ENCODE measurements at regions not wholly inside any gene's neighbourhood (a gene's known extent, or its start where the extent isn't known, plus 50 kb on each side); places are given as distances from the start of the nearest gene placed in this dataset.

- Histone ChIP-seq H3K4me3 (no peak overlapping the region), H3K27ac (no peak overlapping the region), H3K4me1 (replicated peaks in 1 of 2) (peaks cover 10 to 34% of the 10 kb centered on the region in 2 donors)
- in situ Hi-C loops (cut with MboI; ENCODE audit: low pct_unique_long_range_greater_than_20kb in 2 of 9, low sequenced_read_pairs in 9 of 9, unreplicated experiment in 9 of 9), result no loop called here
- ATAC-seq (replicated peaks in 6 of 8), result no peak
- 56 to 94% (median 83%) methylated on average over 1 to 6 of the region's 6 CpGs; no CpG with 5 or more reads in 1 of the 10 experiments for WGBS, 10 experiments
Observed at GRCh38 chr4:111208970-111209369, 586.1 kb upstream of the PITX2 start.

GRCh38 chr4:111209706-111210105 is 586.8 kb upstream of the PITX2 start:
- in situ Hi-C loops (cut with MboI; ENCODE audit: low pct_unique_long_range_greater_than_20kb in 2 of 9, low sequenced_read_pairs in 9 of 9, unreplicated experiment in 9 of 9), result no loop called here
- peaks cover 8 to 26% of the 10 kb centered on the region in 2 donors for H3K4me1 ChIP-seq (replicated peaks in 1 of 2)
- no peak overlapping the region for H3K4me3 ChIP-seq
- H3K27ac ChIP-seq, result no peak overlapping the region
- WGBS, 10 experiments, result 20 to 100% (median 86%) methylated on average over 1 to 2 of the region's 2 CpGs; no CpG with 5 or more reads in 3 of the 10 experiments
- no peak for ATAC-seq (replicated peaks in 6 of 8)

GRCh38 chr4:111210595-111210994 is 587.7 kb upstream of the PITX2 start:
- in situ Hi-C loops (cut with MboI; ENCODE audit: low pct_unique_long_range_greater_than_20kb in 2 of 9, low sequenced_read_pairs in 9 of 9, unreplicated experiment in 9 of 9), result no loop called here
- 34 to 86% (median 50%) methylated on average over 2 to 7 of the region's 7 CpGs; no CpG with 5 or more reads in 1 of the 10 experiments for WGBS, 10 experiments
- Histone ChIP-seq H3K27ac (no peak overlapping the region), H3K4me3 (no peak overlapping the region), H3K4me1 (replicated peaks in 1 of 2) (peaks cover 5 to 23% of the 10 kb centered on the region in 2 donors)
- ATAC-seq (replicated peaks in 6 of 8), result peak in 5 of 8 experiments; percentile 84 to 95 (median 92)

- ATAC-seq (replicated peaks in 6 of 8), result no peak
- H3K4me1 ChIP-seq (replicated peaks in 1 of 2), result peaks cover 5 to 23% of the 10 kb centered on the region in 2 donors
- no peak overlapping the region for H3K27ac ChIP-seq
- H3K4me3 ChIP-seq, result no peak overlapping the region
- WGBS, 10 experiments, result 13 to 100% (median 89%) methylated on average over 2 to 4 of the region's 4 CpGs; no CpG with 5 or more reads in 1 of the 10 experiments
- in situ Hi-C loops (cut with MboI; ENCODE audit: low pct_unique_long_range_greater_than_20kb in 2 of 9, low sequenced_read_pairs in 9 of 9, unreplicated experiment in 9 of 9), result no loop called here
Observed at GRCh38 chr4:111213531-111213930, 590.7 kb upstream of the PITX2 start.

- WGBS, 10 experiments, result 33 to 100% (median 80%) methylated on average over 1 of the region's 1 CpG; no CpG with 5 or more reads in 4 of the 10 experiments
- H3K4me3 ChIP-seq, result no peak overlapping the region
- no peak for ATAC-seq (replicated peaks in 6 of 8)
- H3K4me1 ChIP-seq (replicated peaks in 1 of 2), result peaks cover 5 to 22% of the 10 kb centered on the region in 2 donors
- in situ Hi-C loops (cut with MboI; ENCODE audit: low pct_unique_long_range_greater_than_20kb in 2 of 9, low sequenced_read_pairs in 9 of 9, unreplicated experiment in 9 of 9), result no loop called here
- no peak overlapping the region for H3K27ac ChIP-seq
Observed at GRCh38 chr4:111214371-111214770, 591.5 kb upstream of the PITX2 start.

GRCh38 chr4:111215755-111216154 is 592.9 kb upstream of the PITX2 start:
- H3K4me1 ChIP-seq (replicated peaks in 1 of 2), result peaks cover 5 to 12% of the 10 kb centered on the region in 2 donors
- no peak overlapping the region for H3K27ac ChIP-seq
- H3K4me3 ChIP-seq, result no peak overlapping the region
- in situ Hi-C loops (cut with MboI; ENCODE audit: low pct_unique_long_range_greater_than_20kb in 2 of 9, low sequenced_read_pairs in 9 of 9, unreplicated experiment in 9 of 9), result no loop called here
- ATAC-seq (replicated peaks in 6 of 8), result no peak

GRCh38 chr4:111216791-111217190 is 593.9 kb upstream of the PITX2 start:
- Histone ChIP-seq H3K4me1 (replicated peaks in 1 of 2) (peaks cover under 1 to 3% of the 10 kb centered on the region in 2 donors), H3K4me3 (no peak overlapping the region), H3K27ac (no peak overlapping the region)
- no peak for ATAC-seq (replicated peaks in 6 of 8)
- in situ Hi-C loops (cut with MboI; ENCODE audit: low pct_unique_long_range_greater_than_20kb in 2 of 9, low sequenced_read_pairs in 9 of 9, unreplicated experiment in 9 of 9), result no loop called here

GRCh38 chr4:111221371-111221770 is 598.5 kb upstream of the PITX2 start:
- no peak overlapping the region for H3K4me3 ChIP-seq
- in situ Hi-C loops (cut with MboI; ENCODE audit: low pct_unique_long_range_greater_than_20kb in 2 of 9, low sequenced_read_pairs in 9 of 9, unreplicated experiment in 9 of 9), result no loop called here
- no peak overlapping the region for H3K27ac ChIP-seq
- peaks cover 0 to 4% of the 10 kb centered on the region in 2 donors for H3K4me1 ChIP-seq (replicated peaks in 1 of 2)
- ATAC-seq (replicated peaks in 6 of 8), result no peak

- H3K27ac ChIP-seq, result no peak overlapping the region
- in situ Hi-C loops (cut with MboI; ENCODE audit: low pct_unique_long_range_greater_than_20kb in 2 of 9, low sequenced_read_pairs in 9 of 9, unreplicated experiment in 9 of 9), result no loop called here
- WGBS, 10 experiments, result 33 to 100% (median 78%) methylated on average over 1 of the region's 1 CpG; no CpG with 5 or more reads in 4 of the 10 experiments
- no peak for ATAC-seq (replicated peaks in 6 of 8)
- H3K4me3 ChIP-seq, result no peak overlapping the region
- peaks cover 0 to 9% of the 10 kb centered on the region in 2 donors for H3K4me1 ChIP-seq (replicated peaks in 1 of 2)
Observed at GRCh38 chr4:111228396-111228795, 605.5 kb upstream of the PITX2 start.

- Histone ChIP-seq H3K4me1 (replicated peaks in 1 of 2) (peaks cover 0 to 9% of the 10 kb centered on the region in 2 donors), H3K27ac (no peak overlapping the region), H3K4me3 (no peak overlapping the region)
- 0 to 89% (median 51%) methylated on average over 1 of the region's 1 CpG; no CpG with 5 or more reads in 2 of the 10 experiments for WGBS, 10 experiments
- in situ Hi-C loops (cut with MboI; ENCODE audit: low pct_unique_long_range_greater_than_20kb in 2 of 9, low sequenced_read_pairs in 9 of 9, unreplicated experiment in 9 of 9), result no loop called here
- no peak for ATAC-seq (replicated peaks in 6 of 8)
Observed at GRCh38 chr4:111228874-111229273, 606.0 kb upstream of the PITX2 start.

- H3K4me1 ChIP-seq (replicated peaks in 1 of 2), result peaks cover 0 to 10% of the 10 kb centered on the region in 2 donors
- 0 to 82% (median 50%) methylated on average over 1 of the region's 1 CpG; no CpG with 5 or more reads in 1 of the 10 experiments for WGBS, 10 experiments
- no peak for ATAC-seq (replicated peaks in 6 of 8)
- no peak overlapping the region for H3K4me3 ChIP-seq
- no peak overlapping the region for H3K27ac ChIP-seq
- in situ Hi-C loops (cut with MboI; ENCODE audit: low pct_unique_long_range_greater_than_20kb in 2 of 9, low sequenced_read_pairs in 9 of 9, unreplicated experiment in 9 of 9), result no loop called here
Observed at GRCh38 chr4:111230265-111230664, 607.4 kb upstream of the PITX2 start.

- WGBS, 10 experiments, result 40 to 74% (median 60%) methylated on average over 1 to 4 of the region's 4 CpGs
- no peak for ATAC-seq (replicated peaks in 6 of 8)
- Histone ChIP-seq H3K4me1 (replicated peaks in 1 of 2) (peaks cover 0 to 14% of the 10 kb centered on the region in 2 donors), H3K27ac (no peak overlapping the region), H3K4me3 (no peak overlapping the region)
- in situ Hi-C loops (cut with MboI; ENCODE audit: low pct_unique_long_range_greater_than_20kb in 2 of 9, low sequenced_read_pairs in 9 of 9, unreplicated experiment in 9 of 9), result no loop called here
Observed at GRCh38 chr4:111231281-111231680, 608.4 kb upstream of the PITX2 start.

GRCh38 chr4:111234939-111235338 is 612.1 kb upstream of the PITX2 start:
- no peak for ATAC-seq (replicated peaks in 6 of 8)

GRCh38 chr4:111263836-111264235 is 641.0 kb upstream of the PITX2 start:
- Histone ChIP-seq H3K4me3 (no peak overlapping the region), H3K4me1 (replicated peaks in 1 of 2) (peaks cover 7 to 29% of the 10 kb centered on the region in 2 donors), H3K27ac (no peak overlapping the region)
- in situ Hi-C loops (cut with MboI; ENCODE audit: low pct_unique_long_range_greater_than_20kb in 2 of 9, low sequenced_read_pairs in 9 of 9, unreplicated experiment in 9 of 9), result no loop called here
- peak in 2 of 8 experiments; percentile 15 to 26 for ATAC-seq (replicated peaks in 6 of 8)
- WGBS, 10 experiments, result 33 to 93% (median 71%) methylated on average over 1 to 5 of the region's 5 CpGs; no CpG with 5 or more reads in 1 of the 10 experiments

More at GRCh38 chr4:111234939-111235338, 612.1 kb upstream of the PITX2 start:
- H3K27ac ChIP-seq, result no peak overlapping the region
- H3K4me3 ChIP-seq, result no peak overlapping the region
- 57 to 93% (median 72%) methylated on average over 3 to 8 of the region's 8 CpGs; no CpG with 5 or more reads in 2 of the 10 experiments for WGBS, 10 experiments
- in situ Hi-C loops (cut with MboI; ENCODE audit: low pct_unique_long_range_greater_than_20kb in 2 of 9, low sequenced_read_pairs in 9 of 9, unreplicated experiment in 9 of 9), result no loop called here
- peaks cover 0 to 14% of the 10 kb centered on the region in 2 donors for H3K4me1 ChIP-seq (replicated peaks in 1 of 2)

Data from motor neuron (in vitro differentiated cells).